CD4-positive, alpha-beta T cell (primary cell): ENCODE measurements at regions not wholly inside any gene's neighbourhood (a gene's known extent, or its start where the extent isn't known, plus 50 kb on each side); places are given as distances from the start of the nearest gene placed in this dataset.

Experiments used
- ATAC-seq: fragments of 200-7000 bp; cut with Tn5 transposase; one replicate; pipeline ENCODE4 v1.10.0; 2022; ENCODE audit warnings: mild to moderate bottlenecking; ENCODE audit not compliant: poor library complexity
- CTCF ChIA-PET: fragments of 350-600 bp; sonication (Branson Sonifier 250); formaldehyde crosslinking; loops from one replicate; lab custom pipeline; 2021; ENCODE audit warnings: antibody characterized with exemption, inconsistent platforms; lab: Charles Lee
- POLR2A ChIA-PET: fragments of 350-600 bp; sonication (Branson Sonifier 250); formaldehyde crosslinking; loops from one replicate; lab custom pipeline; 2021; ENCODE audit warnings: antibody characterized with exemption, inconsistent platforms; lab: Charles Lee
- DNase-seq, 14 experiments: peaks; one replicate each; pipeline ENCODE4 v3.0.0-alpha.2; 2013 to 2020; ENCODE audit warnings: mixed read lengths in 2 of 14
- H3K27ac ChIP-seq, 2 donors: one replicate each; pipeline versions ENCODE4 v1.5.1 to v1.7.0; 2013; ENCODE audit warnings: low read length in 2 of 2, low read depth in 1 of 2, mild to moderate bottlenecking in 1 of 2
- H3K27me3 ChIP-seq, 2 experiments: 1 replicate in 1 of 2; 2 replicates in 1 of 2; pipeline versions ENCODE4 v1.6.1 to v1.7.0; 2013; ENCODE audit warnings: low read length in 2 of 2, control low read depth in 1 of 2, mild to moderate bottlenecking in 1 of 2, moderate library complexity in 1 of 2; ENCODE audit not compliant: insufficient read depth in 2 of 2, control insufficient read depth in 1 of 2
- H3K36me3 ChIP-seq: one replicate; pipeline ENCODE4 v1.6.1; 2013; ENCODE audit warnings: low read length, control low read depth; ENCODE audit not compliant: insufficient read depth
- H3K4me1 ChIP-seq: one replicate; pipeline ENCODE4 v1.6.1; 2013; ENCODE audit warnings: low read length, control low read depth; ENCODE audit not compliant: insufficient read depth
- H3K4me3 ChIP-seq: one replicate; pipeline ENCODE4 v1.5.1; 2013; ENCODE audit warnings: mild to moderate bottlenecking, low read length, moderate library complexity
- H3K9me3 ChIP-seq, 2 experiments: 1 replicate in 1 of 2; 2 replicates in 1 of 2; pipeline versions ENCODE4 v1.6.1 to v1.7.0; 2013; ENCODE audit warnings: low read length in 2 of 2, mild to moderate bottlenecking in 2 of 2, control low read depth in 1 of 2, moderate library complexity in 1 of 2; ENCODE audit not compliant: control insufficient read depth in 1 of 2, insufficient read depth in 1 of 2
- H3K27ac Mint-ChIP-seq: one replicate; pipeline ENCODE4 v1.8.0; 2020; ENCODE audit warnings: mixed read lengths
- H3K27me3 Mint-ChIP-seq: one replicate; pipeline ENCODE4 v1.8.0; 2021; ENCODE audit warnings: mixed read lengths
- H3K36me3 Mint-ChIP-seq: one replicate; pipeline ENCODE4 v1.8.0; 2021; ENCODE audit warnings: low read depth, mixed read lengths
- H3K4me1 Mint-ChIP-seq: one replicate; pipeline ENCODE4 v1.8.0; 2021; ENCODE audit warnings: low read depth, mixed read lengths
- H3K4me3 Mint-ChIP-seq: one replicate; pipeline ENCODE4 v1.8.0; 2020; ENCODE audit warnings: mild to moderate bottlenecking, mixed read lengths
- H3K9me3 Mint-ChIP-seq: one replicate; pipeline ENCODE4 v1.8.0; 2020; ENCODE audit warnings: mixed read lengths
- CTCF ChIP-seq: fragments of 200-600 bp; IDR thresholded peaks from one replicate; pipeline ENCODE4 v1.8.0; 2022; ENCODE audit warnings: antibody characterized with exemption, mild to moderate bottlenecking
- intact Hi-C, 2 experiments: fragments of 100-400 bp; cut with DNase I in 1 of 2; cut with micrococcal nuclease in 1 of 2; formaldehyde crosslinking; loops; one replicate each; pipeline versions ENCODE4 v1.15.1 to v1.9.0; 2023 to 2025; cut with DNase I, micrococcal nuclease

GRCh38 chr18:42392416-42392815, 437.4 kb downstream of the PIK3C3 start:
- H3K4me3 ChIP-seq = no peak overlapping the region
- no peaks in the 10 kb centered on the region for H3K36me3 ChIP-seq
- no peak for DNase-seq
- no peaks in the 10 kb centered on the region for H3K9me3 ChIP-seq
- ATAC-seq = no peak
- CTCF ChIA-PET = no interaction called here
- no peak overlapping the region for H3K4me3 Mint-ChIP-seq
- H3K27me3 ChIP-seq = no peaks in the 10 kb centered on the region
- intact Hi-C loops = no loop called here
- no peak overlapping the region for H3K27ac ChIP-seq
- POLR2A ChIA-PET = no interaction called here
- H3K4me1 ChIP-seq = no peaks in the 10 kb centered on the region
- H3K27me3 Mint-ChIP-seq = no peaks in the 10 kb centered on the region
- H3K27ac Mint-ChIP-seq = no peak overlapping the region
- H3K36me3 Mint-ChIP-seq = no peaks in the 10 kb centered on the region
- no peak for TF ChIP-seq CTCF
- H3K4me1 Mint-ChIP-seq = no peaks in the 10 kb centered on the region
- peaks cover 8% of the 10 kb centered on the region for H3K9me3 Mint-ChIP-seq

DNA sequence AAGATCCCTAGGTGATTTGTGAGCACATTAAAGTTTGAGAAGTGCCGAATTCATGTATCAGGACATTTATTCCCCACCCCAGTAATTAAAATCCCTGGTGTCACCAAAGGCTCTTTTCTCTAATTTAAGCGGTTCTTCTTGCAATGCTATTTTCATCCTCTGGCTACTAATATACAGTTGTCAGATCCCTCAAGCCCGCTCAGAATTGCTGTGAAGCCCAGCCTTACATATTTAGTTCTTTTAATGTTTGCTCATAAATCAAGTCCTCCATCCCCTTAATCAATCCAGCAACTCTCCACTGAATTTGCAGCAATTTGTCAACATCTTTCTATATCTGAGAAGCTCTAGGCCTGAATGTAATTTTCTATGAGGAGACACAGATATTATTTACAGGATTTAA, 437.9 kb downstream of the PIK3C3 start:
- Histone ChIP-seq H3K9me3 (no peaks in the 10 kb centered on the region), H3K36me3 (no peaks in the 10 kb centered on the region), H3K27me3 (no peaks in the 10 kb centered on the region), H3K4me3 (no peak overlapping the region), H3K4me1 (no peaks in the 10 kb centered on the region), H3K27ac (no peak overlapping the region)
- Mint-ChIP-seq H3K27ac (no peak overlapping the region), H3K9me3 (peaks cover 8% of the 10 kb centered on the region), H3K4me1 (no peaks in the 10 kb centered on the region), H3K36me3 (no peaks in the 10 kb centered on the region), H3K4me3 (no peak overlapping the region), H3K27me3 (no peaks in the 10 kb centered on the region)
- ChIA-PET CTCF (no interaction called here), POLR2A (no interaction called here)
- DNase-seq (no peak), ATAC-seq (no peak)
- TF ChIP-seq CTCF = no peak
- intact Hi-C loops = no loop called here

DNA sequence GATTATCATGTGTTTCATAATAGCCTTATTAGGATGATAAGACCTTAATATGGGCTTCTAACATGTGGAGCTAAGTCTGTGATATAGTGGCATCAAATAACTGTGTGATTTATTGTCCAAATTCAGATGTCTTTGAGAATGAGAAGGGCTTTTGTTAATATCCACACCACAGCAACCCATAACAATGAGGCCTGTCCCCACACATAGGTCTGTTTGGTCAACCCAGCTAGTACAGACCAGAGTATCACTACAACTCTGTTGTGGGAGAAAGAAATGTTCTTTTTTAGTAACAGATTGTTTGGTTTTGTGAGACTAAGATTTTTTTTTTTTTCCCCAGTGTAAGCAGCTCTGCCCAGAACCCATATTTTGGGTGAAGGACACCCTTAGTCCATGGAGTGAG, 439.2 kb downstream of the PIK3C3 start:
- Mint-ChIP-seq H3K9me3 (peaks cover 2% of the 10 kb centered on the region), H3K4me3 (no peak overlapping the region), H3K27me3 (no peaks in the 10 kb centered on the region), H3K4me1 (no peaks in the 10 kb centered on the region), H3K36me3 (no peaks in the 10 kb centered on the region), H3K27ac (no peak overlapping the region)
- TF ChIP-seq CTCF = no peak
- Histone ChIP-seq H3K36me3 (no peaks in the 10 kb centered on the region), H3K27me3 (no peaks in the 10 kb centered on the region), H3K9me3 (no peaks in the 10 kb centered on the region), H3K4me3 (no peak overlapping the region), H3K4me1 (no peaks in the 10 kb centered on the region), H3K27ac (no peak overlapping the region)
- POLR2A ChIA-PET = no interaction called here
- DNase-seq (no peak), ATAC-seq (no peak)
- CTCF ChIA-PET = no interaction called here
- intact Hi-C loops = no loop called here
